C4-2B (cell line): ENCODE measurements at regions not wholly inside any gene's neighbourhood (a gene's known extent, or its start where the extent isn't known, plus 50 kb on each side); places are given as distances from the start of the nearest gene placed in this dataset.

Source experiments
- ZFX ChIP-seq: fragments of 450-650 bp; IDR thresholded peaks from 2 replicates; pipeline ENCODE4 v1.6.1; 2017
- TF ChIP-seq, protein P1 (sequence below): fragments of 450-650 bp; conservative IDR thresholded peaks from 2 replicates; pipeline ENCODE4 v1.5.1; 2017; ENCODE audit warnings: mild to moderate bottlenecking

DNA sequence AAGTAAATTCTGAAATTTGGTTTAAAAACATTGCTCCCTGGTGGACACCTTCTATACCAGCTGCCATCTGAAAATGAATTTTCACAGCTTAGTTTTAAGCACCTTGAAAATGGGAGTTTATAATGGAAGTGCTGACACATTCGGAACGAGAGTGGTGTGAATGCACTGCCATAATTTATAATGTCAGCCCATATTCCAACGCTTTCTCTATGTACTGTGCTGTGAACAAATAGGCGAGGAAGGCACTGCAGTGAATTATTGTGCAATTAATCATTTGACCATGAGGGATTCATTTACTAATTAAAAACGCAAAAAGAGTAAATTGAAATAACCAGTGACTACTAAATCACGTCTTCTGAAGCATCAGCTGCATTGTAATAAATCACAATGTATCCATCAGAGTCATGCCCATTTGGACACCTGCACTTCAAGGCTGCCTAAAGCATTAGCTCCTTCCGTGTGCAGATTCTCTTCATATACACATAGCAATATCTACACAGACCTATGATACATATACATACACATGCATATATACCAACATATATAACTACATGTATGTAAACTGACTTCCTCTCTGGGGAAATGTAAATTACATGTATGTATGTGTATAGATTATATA is 699.8 kb downstream of the GALR1 start:
- TF ChIP-seq, protein P1, sequence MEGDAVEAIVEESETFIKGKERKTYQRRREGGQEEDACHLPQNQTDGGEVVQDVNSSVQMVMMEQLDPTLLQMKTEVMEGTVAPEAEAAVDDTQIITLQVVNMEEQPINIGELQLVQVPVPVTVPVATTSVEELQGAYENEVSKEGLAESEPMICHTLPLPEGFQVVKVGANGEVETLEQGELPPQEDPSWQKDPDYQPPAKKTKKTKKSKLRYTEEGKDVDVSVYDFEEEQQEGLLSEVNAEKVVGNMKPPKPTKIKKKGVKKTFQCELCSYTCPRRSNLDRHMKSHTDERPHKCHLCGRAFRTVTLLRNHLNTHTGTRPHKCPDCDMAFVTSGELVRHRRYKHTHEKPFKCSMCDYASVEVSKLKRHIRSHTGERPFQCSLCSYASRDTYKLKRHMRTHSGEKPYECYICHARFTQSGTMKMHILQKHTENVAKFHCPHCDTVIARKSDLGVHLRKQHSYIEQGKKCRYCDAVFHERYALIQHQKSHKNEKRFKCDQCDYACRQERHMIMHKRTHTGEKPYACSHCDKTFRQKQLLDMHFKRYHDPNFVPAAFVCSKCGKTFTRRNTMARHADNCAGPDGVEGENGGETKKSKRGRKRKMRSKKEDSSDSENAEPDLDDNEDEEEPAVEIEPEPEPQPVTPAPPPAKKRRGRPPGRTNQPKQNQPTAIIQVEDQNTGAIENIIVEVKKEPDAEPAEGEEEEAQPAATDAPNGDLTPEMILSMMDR: peak; percentile 15
- TF ChIP-seq ZFX: no peak
